ENCODE measurements at regions not wholly inside any gene's neighbourhood (a gene's known extent, or its start where the extent isn't known, plus 50 kb on each side); places are given as distances from the start of the nearest gene placed in this dataset.

DNA sequence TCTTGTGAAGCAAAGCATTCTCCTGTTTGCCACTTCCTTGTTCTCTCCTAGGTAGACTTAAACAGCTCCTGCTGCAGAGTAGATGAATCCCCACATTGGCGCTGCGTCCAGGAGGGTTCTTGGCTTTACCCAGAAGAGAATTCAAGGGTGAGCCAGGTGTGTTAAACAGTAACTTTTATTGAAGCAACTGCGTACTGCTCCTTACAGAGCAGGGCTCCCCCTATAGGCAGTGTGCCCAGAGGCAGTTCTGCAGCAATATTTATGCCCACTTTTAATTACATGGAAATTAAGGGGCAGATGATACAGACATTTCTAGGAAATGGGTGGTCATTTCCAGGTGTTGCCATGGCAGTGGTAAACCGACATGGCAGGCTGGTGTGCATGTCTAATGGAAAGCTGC, 987.6 kb upstream of the RBFOX1 start:
- TF ChIP-seq CTCF (IDR thresholded peaks at IDR 0.05; ENCODE audit: extremely low read depth in 1 of 2, insufficient read depth in 1 of 2, low read depth in 1 of 2, low read length in 2 of 2) = no peak
- TF ChIP-seq POLR2AphosphoS5 (IDR thresholded peaks at IDR 0.05; ENCODE audit: insufficient read depth, low read depth, low read length) = no peak
- TF ChIP-seq MAX (IDR thresholded peaks at IDR 0.05; ENCODE audit: insufficient read depth, insufficient read length) = no peak
- no peak for TF ChIP-seq POLR2A (IDR thresholded peaks at IDR 0.05; ENCODE audit: low read depth, low read length)
- no peak for TF ChIP-seq JUN (IDR thresholded peaks at IDR 0.05; ENCODE audit: borderline replicate concordance, insufficient read depth, insufficient read length, low read depth)
- TF ChIP-seq MYC (IDR thresholded peaks at IDR 0.05; ENCODE audit: low read depth, low read length) = no peak
- TF ChIP-seq EZH2 (IDR thresholded peaks at IDR 0.05; ENCODE audit: borderline replicate concordance, low read depth, low read length, severe bottlenecking) = no peak
- TF ChIP-seq FOS (IDR thresholded peaks at IDR 0.05; ENCODE audit: borderline replicate concordance, insufficient read depth, low read length) = no peak
- no peak for TF ChIP-seq GATA2 (IDR thresholded peaks at IDR 0.05; ENCODE audit: insufficient read depth, insufficient read length, low read depth, low read length)
